H1 (cell line): ENCODE measurements at regions not wholly inside any gene's neighbourhood (a gene's known extent, or its start where the extent isn't known, plus 50 kb on each side); places are given as distances from the start of the nearest gene placed in this dataset.

ENCODE experiments used
- CHD7 ChIP-seq: fragments of 300-600 bp; sonication (generic); IDR thresholded peaks from 2 replicates; pipeline ENCODE4 v1.7.1; 2012; ENCODE audit warnings: low read length, moderate library complexity, mild to moderate bottlenecking, inconsistent platforms; ENCODE audit not compliant: insufficient replicate concordance

DNA sequence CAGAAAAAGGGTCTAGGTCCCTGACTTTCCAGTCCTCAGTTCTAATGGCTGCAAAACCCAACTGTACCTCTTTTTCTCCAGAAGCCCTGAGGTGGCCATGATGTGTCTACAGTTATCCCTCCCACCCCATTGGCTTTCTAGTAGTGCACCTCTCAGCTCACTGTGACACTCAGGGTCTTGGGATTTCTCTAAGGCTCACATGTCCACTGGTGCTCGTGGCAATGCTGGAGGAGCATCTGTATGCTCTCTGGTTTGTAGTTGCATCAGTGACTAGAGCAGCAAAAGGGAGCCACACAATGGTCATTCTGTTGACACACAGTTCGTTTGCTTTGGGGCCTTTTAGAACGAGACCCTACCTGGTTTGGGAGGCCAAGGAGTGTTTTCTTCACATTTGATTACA, 81.6 kb upstream of the SYT6 start (continued):
- no peak for TF ChIP-seq CHD7
